ENCODE measurements at regions not wholly inside any gene's neighbourhood (a gene's known extent, or its start where the extent isn't known, plus 50 kb on each side); places are given as distances from the start of the nearest gene placed in this dataset.
A peak's percentile ranks its signal among the peaks of the same experiment; 100 is the strongest.

- H3K4me1 ChIP-seq (ENCODE audit: insufficient read depth, low read length): no peaks in the 10 kb centered on the region
- POLR2A ChIA-PET (ENCODE audit: unreplicated experiment): no interaction called here
- no peak overlapping the region for H3K4me3 ChIP-seq (ENCODE audit: low read length)
- H3K4me2 ChIP-seq (ENCODE audit: low read length): no peak overlapping the region
- H3K27me3 ChIP-seq (ENCODE audit: low read length): no peaks in the 10 kb centered on the region
- no TSS peak for BruUV-seq (replicated peaks)
- no peaks in the 10 kb centered on the region for H3F3A ChIP-seq (ENCODE audit: low read length, unreplicated experiment)
- H2AFZ ChIP-seq (ENCODE audit: low read length): no peak overlapping the region
- H3K9me2 ChIP-seq (replicated peaks; ENCODE audit: low read length): no peaks in the 10 kb centered on the region
- no peak overlapping the region for H3K9ac ChIP-seq (ENCODE audit: low read length)
- intact Hi-C loops (cut with micrococcal nuclease): no loop called here
- no peaks in the 10 kb centered on the region for H3K36me3 ChIP-seq (ENCODE audit: low read depth, low read length)
- no peaks in the 10 kb centered on the region for H4K20me1 ChIP-seq (ENCODE audit: low read length)
- no peak for TF ChIP-seq CTCF (conservative IDR thresholded peaks at IDR 0.05; ENCODE audit: low read depth, low read length)
- no peak for TF ChIP-seq EZH2 (IDR thresholded peaks at IDR 0.05; ENCODE audit: low read length, unreplicated experiment)
- no peak for TF ChIP-seq EZH2phosphoT487 (IDR thresholded peaks at IDR 0.05; ENCODE audit: borderline replicate concordance, low read length)
- no peaks in the 10 kb centered on the region for H3K9me3 ChIP-seq (ENCODE audit: low read length)
- ATAC-seq: no peak
- no peak for DNase-seq
- CTCF ChIA-PET: no interaction called here
- no peaks in the 10 kb centered on the region for H3K79me2 ChIP-seq (ENCODE audit: low read length)
- no peak overlapping the region for H3K27ac ChIP-seq (ENCODE audit: low read length)
Observed at GRCh38 chr12:5195691-5196090, 152.0 kb downstream of the KCNA5 start.

GRCh38 chr12:5197131-5197530, 153.5 kb downstream of the KCNA5 start:
- Histone ChIP-seq H3K79me2 (ENCODE audit: low read length) (no peaks in the 10 kb centered on the region), H2AFZ (ENCODE audit: low read length) (no peak overlapping the region), H3K9me2 (replicated peaks; ENCODE audit: low read length) (no peaks in the 10 kb centered on the region), H3K4me3 (ENCODE audit: low read length) (no peak overlapping the region), H3K27me3 (ENCODE audit: low read length) (no peaks in the 10 kb centered on the region), H3K9me3 (ENCODE audit: low read length) (no peaks in the 10 kb centered on the region), H4K20me1 (ENCODE audit: low read length) (no peaks in the 10 kb centered on the region), H3F3A (ENCODE audit: low read length, unreplicated experiment) (no peaks in the 10 kb centered on the region), H3K36me3 (ENCODE audit: low read depth, low read length) (no peaks in the 10 kb centered on the region), H3K4me1 (ENCODE audit: insufficient read depth, low read length) (no peaks in the 10 kb centered on the region), H3K4me2 (ENCODE audit: low read length) (no peak overlapping the region), H3K27ac (ENCODE audit: low read length) (no peak overlapping the region), H3K9ac (ENCODE audit: low read length) (no peak overlapping the region)
- peak; percentile 19 for DNase-seq
- ChIA-PET POLR2A (ENCODE audit: unreplicated experiment) (no interaction called here), CTCF (no interaction called here)
- ATAC-seq: no peak
- no TSS peak for BruUV-seq (replicated peaks)
- TF ChIP-seq EZH2phosphoT487 (IDR thresholded peaks at IDR 0.05; ENCODE audit: borderline replicate concordance, low read length): no peak
- no peak for TF ChIP-seq EZH2 (IDR thresholded peaks at IDR 0.05; ENCODE audit: low read length, unreplicated experiment)
- TF ChIP-seq CTCF (conservative IDR thresholded peaks at IDR 0.05; ENCODE audit: low read depth, low read length): no peak
- intact Hi-C loops (cut with micrococcal nuclease): no loop called here

- no peaks in the 10 kb centered on the region for H3K36me3 ChIP-seq (ENCODE audit: low read depth, low read length)
- no peak overlapping the region for H2AFZ ChIP-seq (ENCODE audit: low read length)
- H3K27ac ChIP-seq (ENCODE audit: low read length): no peak overlapping the region
- no peaks in the 10 kb centered on the region for H3F3A ChIP-seq (ENCODE audit: low read length, unreplicated experiment)
- no peak overlapping the region for H3K9ac ChIP-seq (ENCODE audit: low read length)
- H3K9me2 ChIP-seq (replicated peaks; ENCODE audit: low read length): no peaks in the 10 kb centered on the region
- H3K4me1 ChIP-seq (ENCODE audit: insufficient read depth, low read length): no peaks in the 10 kb centered on the region
- H4K20me1 ChIP-seq (ENCODE audit: low read length): no peaks in the 10 kb centered on the region
- CTCF ChIA-PET: no interaction called here
- intact Hi-C loops (cut with micrococcal nuclease): no loop called here
- DNase-seq (no peak), ATAC-seq (no peak)
- no TSS peak for BruUV-seq (replicated peaks)
- no peak overlapping the region for H3K4me2 ChIP-seq (ENCODE audit: low read length)
- no peaks in the 10 kb centered on the region for H3K79me2 ChIP-seq (ENCODE audit: low read length)
- no peaks in the 10 kb centered on the region for H3K27me3 ChIP-seq (ENCODE audit: low read length)
- POLR2A ChIA-PET (ENCODE audit: unreplicated experiment): no interaction called here
- H3K9me3 ChIP-seq (ENCODE audit: low read length): no peaks in the 10 kb centered on the region
- no peak overlapping the region for H3K4me3 ChIP-seq (ENCODE audit: low read length)
- TF ChIP-seq EZH2 (IDR thresholded peaks at IDR 0.05; ENCODE audit: low read length, unreplicated experiment) (no peak), CTCF (conservative IDR thresholded peaks at IDR 0.05; ENCODE audit: low read depth, low read length) (no peak), EZH2phosphoT487 (IDR thresholded peaks at IDR 0.05; ENCODE audit: borderline replicate concordance, low read length) (no peak)
Observed at GRCh38 chr12:5197656-5198055, 154.0 kb downstream of the KCNA5 start.
